ENCODE measurements at regions not wholly inside any gene's neighbourhood (a gene's known extent, or its start where the extent isn't known, plus 50 kb on each side); places are given as distances from the start of the nearest gene placed in this dataset.

- no peak for DNase-seq
These were observed 450.7 kb downstream of the NSUN3 start for GRCh38 chr3:94513600-94513999.

DNA sequence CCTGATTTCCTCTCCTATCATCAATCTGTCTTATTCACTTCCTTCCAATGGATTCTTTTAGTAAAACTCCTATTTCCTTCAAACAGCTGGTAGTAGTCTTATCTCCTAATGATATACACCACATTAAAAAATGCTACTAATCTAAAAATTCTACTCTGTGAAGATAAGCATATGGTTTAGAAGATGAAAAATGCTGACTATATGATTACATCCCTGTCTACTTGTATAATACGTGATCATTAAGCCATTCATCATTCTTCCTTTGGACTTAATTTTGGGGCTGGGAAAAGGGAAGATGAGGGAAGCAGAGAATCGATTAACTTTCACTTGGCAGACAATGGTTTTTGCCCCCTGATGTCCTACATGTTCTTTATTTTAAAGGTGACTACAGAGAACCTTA is 453.1 kb downstream of the NSUN3 start:
- no peak for DNase-seq

- no peak for DNase-seq
These were observed 457.5 kb downstream of the NSUN3 start for GRCh38 chr3:94520364-94520763.

DNA sequence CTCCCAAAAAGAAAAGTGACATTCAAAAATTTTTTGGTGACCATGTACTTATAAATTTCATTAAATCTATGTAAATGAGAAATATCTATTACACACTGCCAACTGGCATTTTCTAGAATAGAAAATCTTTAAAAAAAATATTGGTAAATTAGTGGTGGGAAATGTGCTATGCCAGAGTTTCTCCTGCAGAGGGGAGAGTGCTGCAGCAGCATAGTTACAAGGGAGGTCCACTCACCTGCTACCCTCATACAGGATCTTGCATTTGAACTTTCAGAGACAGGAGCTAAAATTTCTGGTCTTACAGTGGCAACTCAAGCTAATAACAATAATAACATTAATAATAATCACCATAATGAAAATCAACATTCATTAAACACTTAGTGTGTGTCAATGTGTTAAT is 459.6 kb downstream of the NSUN3 start:
- DNase-seq = no peak

- DNase-seq = no peak
These were observed 461.4 kb downstream of the NSUN3 start for GRCh38 chr3:94524102-94524919.

GRCh38 chr3:94525043-94525442 is 462.2 kb downstream of the NSUN3 start:
- DNase-seq = no peak

- no peak for DNase-seq
These were observed 467.0 kb downstream of the NSUN3 start for GRCh38 chr3:94529816-94530215.

DNA sequence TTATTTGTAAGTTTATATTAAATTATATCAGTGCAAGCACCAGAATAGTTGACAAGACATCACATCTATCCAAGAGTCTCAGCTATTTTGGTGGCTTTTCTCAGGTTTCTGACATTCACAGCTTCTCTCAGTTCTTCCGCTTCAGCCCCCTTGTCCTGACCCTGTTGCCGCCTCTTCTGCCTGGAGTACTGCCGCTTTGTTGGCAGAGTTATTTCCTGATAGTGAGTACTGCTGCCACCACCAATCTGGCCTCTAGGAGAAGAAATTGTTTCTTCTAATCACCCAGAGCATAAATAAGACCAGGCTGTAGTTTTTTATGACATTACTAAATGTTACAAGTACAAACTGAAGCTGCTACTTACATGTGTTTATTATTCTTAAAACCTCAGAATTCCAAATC is 470.1 kb downstream of the NSUN3 start:
- no peak for DNase-seq

GRCh38 chr3:94539937-94540336 is 477.1 kb downstream of the NSUN3 start:
- no peak for DNase-seq

- DNase-seq = no peak
These were observed 480.3 kb downstream of the NSUN3 start for GRCh38 chr3:94543161-94543560.

GRCh38 chr3:94544131-94544789 is 481.4 kb downstream of the NSUN3 start:
- no peak for DNase-seq

GRCh38 chr3:94548581-94549316 is 485.9 kb downstream of the NSUN3 start:
- DNase-seq = no peak

DNA sequence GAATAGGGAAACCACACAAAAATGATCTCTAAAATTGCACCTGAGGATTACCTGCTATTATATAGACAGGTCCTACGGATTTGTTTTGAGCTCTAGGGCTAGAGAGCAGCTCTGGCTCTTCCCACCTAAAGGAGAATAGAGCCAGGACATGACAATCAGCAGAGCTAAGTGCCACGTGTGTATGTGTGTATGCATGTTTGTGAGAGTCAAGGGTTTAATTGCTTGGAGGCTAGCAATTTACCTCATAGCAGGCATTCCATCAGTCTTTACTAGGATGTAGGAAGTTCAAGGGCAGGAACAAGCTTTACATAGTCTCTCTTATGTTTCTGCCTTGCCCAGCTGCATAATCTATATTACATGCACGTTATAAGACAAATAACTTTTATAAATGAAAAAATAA is 498.2 kb downstream of the NSUN3 start:
- DNase-seq = no peak

GRCh38 chr3:94564247-94564646 is 501.4 kb downstream of the NSUN3 start:
- DNase-seq = no peak

- no peak for DNase-seq
These were observed 505.2 kb downstream of the NSUN3 start for GRCh38 chr3:94568041-94568440.

GRCh38 chr3:94573337-94573736 is 510.5 kb downstream of the NSUN3 start:
- no peak for DNase-seq

GRCh38 chr3:94587291-94587690 is 524.4 kb downstream of the NSUN3 start:
- no peak for DNase-seq

DNA sequence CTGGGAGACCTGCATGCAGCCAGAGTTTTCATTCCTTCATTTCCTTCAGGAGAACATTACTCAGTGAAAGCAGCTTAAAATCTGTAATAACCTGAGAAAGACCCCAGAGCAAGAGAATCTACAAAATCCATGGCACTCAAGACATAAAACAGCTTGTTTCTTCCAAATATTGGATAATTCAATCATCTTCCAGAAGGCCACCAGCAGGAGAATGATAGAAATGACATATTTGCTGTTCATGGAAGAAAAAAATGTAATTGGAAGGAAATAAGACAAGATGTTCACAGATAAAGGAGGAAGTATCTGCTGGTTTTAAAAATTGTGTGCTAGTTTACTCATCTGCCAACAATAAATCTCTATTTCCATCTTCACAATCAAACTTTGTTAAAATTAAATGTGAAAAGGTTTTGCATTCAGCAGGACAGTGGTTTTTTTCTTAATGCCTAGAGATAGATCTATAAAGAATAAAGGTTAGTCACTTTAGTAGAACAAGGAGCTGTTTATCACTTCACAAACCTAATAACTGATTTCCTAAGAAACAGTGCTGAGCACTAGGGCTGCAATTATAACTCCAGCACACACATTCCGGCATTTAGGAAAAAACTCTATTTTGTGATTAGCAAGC is 530.8 kb downstream of the NSUN3 start:
- DNase-seq = no peak

DNA sequence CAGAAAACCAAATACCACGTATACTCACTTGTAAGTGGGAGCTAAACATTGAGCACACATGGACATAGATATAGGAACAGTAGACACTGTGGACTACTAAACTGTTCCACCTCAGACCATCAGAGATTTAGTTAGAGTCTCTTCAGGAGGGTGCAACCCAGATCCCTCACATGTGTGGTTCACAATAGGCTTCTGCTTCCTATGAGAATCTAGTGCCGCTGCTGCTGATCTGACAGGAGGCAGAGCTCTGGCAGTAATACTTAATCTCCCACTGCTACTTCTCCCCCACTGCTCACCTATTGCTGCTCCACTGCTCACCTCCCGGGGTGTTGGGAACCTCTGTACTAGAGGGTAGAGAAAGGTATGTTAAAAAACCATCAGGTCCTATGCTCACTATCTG is 533.3 kb downstream of the NSUN3 start:
- DNase-seq = no peak

DNA sequence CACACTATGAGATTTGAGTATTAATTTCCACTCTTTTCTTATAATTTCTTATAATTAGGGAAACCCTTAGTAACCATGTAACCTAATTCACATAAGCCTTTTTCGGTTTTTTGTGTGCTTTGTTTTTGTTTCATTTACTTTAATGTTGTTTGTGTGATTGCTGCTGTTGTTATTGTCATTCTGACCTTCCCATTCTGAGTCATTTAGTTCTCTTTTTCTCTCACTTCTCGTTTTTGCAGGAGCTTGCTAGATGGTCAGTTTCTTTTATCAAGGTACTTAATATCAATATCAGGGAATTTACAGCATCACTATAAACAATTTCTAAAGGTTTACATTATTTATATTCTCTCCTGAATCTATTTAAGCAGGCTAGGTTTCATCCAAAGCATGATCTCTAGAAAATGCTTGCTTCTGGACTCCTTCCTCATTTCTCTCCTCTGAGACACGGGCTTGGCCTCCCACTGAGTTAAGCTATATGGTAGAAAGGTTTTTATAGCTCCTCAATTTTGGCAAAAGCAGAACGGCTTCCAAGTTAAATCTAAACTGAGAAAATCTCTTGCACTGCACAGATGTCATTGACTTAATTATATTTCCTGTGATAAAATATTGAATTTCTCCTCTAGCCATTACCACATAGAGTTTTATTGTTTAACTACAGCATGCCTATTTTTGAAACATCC is 534.2 kb downstream of the NSUN3 start:
- no peak for DNase-seq

DNA sequence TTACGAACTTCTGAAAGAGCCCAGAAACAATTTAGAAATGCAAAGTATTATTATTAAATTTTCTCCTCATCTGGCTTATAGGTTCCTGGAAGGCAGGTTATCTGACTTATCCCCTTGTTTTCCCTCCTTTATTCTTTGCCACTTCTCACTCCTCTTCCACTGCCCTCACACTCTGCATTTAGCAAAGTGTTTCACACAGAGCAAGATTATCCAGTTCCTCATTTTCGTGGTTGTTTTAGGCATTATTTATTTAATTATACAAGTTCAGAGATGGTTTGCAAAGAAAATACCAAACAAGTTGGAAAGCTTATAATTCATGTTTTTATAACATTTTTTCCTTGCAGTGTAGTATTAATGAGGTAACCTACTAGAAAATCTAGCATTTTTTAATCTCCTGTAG is 544.9 kb downstream of the NSUN3 start:
- DNase-seq = no peak

GRCh38 chr3:94609908-94610307 is 547.0 kb downstream of the NSUN3 start:
- DNase-seq = no peak

- no peak for DNase-seq
These were observed 548.7 kb downstream of the NSUN3 start for GRCh38 chr3:94611596-94611995.

Data from T-helper 1 cell (primary cell).